Effector memory CD8-positive, alpha-beta T cell (primary cell): ENCODE measurements at regions not wholly inside any gene's neighbourhood (a gene's known extent, or its start where the extent isn't known, plus 50 kb on each side); places are given as distances from the start of the nearest gene placed in this dataset.
"Not testable (repeated sequence)": the region's sequence is repeated elsewhere in the genome, so short reads cannot be mapped to it uniquely, and the experiment has no call there.

Source experiments
- ATAC-seq: fragments of 150-1000 bp; cut with Tn5 transposase; replicated peaks from 2 replicates; pipeline ENCODE4 v1.10.0; 2021; ENCODE audit warnings: mild to moderate bottlenecking, moderate library complexity
- DNase-seq, 3 experiments: peaks; one replicate each; pipeline ENCODE4 v3.0.0; 2021
- H3K27ac Mint-ChIP-seq, 2 donors: one replicate each; pipeline ENCODE4 v1.8.0; 2022; ENCODE audit warnings: mild to moderate bottlenecking in 2 of 2, mixed read lengths in 2 of 2, moderate library complexity in 2 of 2
- H3K27me3 Mint-ChIP-seq, 2 donors: one replicate each; pipeline ENCODE4 v1.8.0; 2022; ENCODE audit warnings: mixed read lengths in 2 of 2
- H3K36me3 Mint-ChIP-seq: one replicate; pipeline ENCODE4 v1.8.0; 2022; ENCODE audit warnings: mild to moderate bottlenecking, moderate library complexity, mixed read lengths; ENCODE audit not compliant: insufficient read depth
- H3K4me1 Mint-ChIP-seq, 2 donors: one replicate each; pipeline ENCODE4 v1.8.0; 2022; ENCODE audit warnings: low read depth in 2 of 2, mixed read lengths in 2 of 2
- H3K4me3 Mint-ChIP-seq, 2 donors: one replicate each; pipeline ENCODE4 v1.8.0; 2022; ENCODE audit warnings: mild to moderate bottlenecking in 2 of 2, mixed read lengths in 2 of 2, moderate library complexity in 2 of 2
- H3K9me3 Mint-ChIP-seq, 2 donors: one replicate each; pipeline ENCODE4 v1.8.0; 2022; ENCODE audit warnings: mixed read lengths in 2 of 2

GRCh38 chrX:136975684-136976470 is 57.9 kb downstream of the GPR101 start:
- ATAC-seq = no peak
- no peak for DNase-seq
- Mint-ChIP-seq H3K9me3 (peaks cover 0 to 3% of the 10 kb centered on the region in 2 donors), H3K4me1 (no peaks in the 10 kb centered on the region), H3K27ac (no peak overlapping the region), H3K27me3 (no peaks in the 10 kb centered on the region), H3K4me3 (no peak overlapping the region), H3K36me3 (peaks cover 2% of the 10 kb centered on the region)

- Mint-ChIP-seq H3K27me3 (no peaks in the 10 kb centered on the region), H3K4me3 (no peak overlapping the region), H3K9me3 (no peaks in the 10 kb centered on the region), H3K4me1 (peaks cover 1 to 4% of the 10 kb centered on the region in 2 donors), H3K27ac (no peak overlapping the region), H3K36me3 (peaks cover 2% of the 10 kb centered on the region)
- ATAC-seq = no peak
- no peak for DNase-seq
Measured at GRCh38 chrX:136967966-136968365, 65.8 kb downstream of the GPR101 start.

GRCh38 chrX:136963973-136964372 is 69.8 kb downstream of the GPR101 start:
- no peak for ATAC-seq

GRCh38 chrX:136961594-136962135 is 72.1 kb downstream of the GPR101 start:
- Mint-ChIP-seq H3K36me3 (no peaks in the 10 kb centered on the region), H3K9me3 (no peaks in the 10 kb centered on the region), H3K4me3 (no peak overlapping the region), H3K27me3 (no peaks in the 10 kb centered on the region), H3K4me1 (peaks cover 3 to 4% of the 10 kb centered on the region in 2 donors), H3K27ac (no peak overlapping the region)
- ATAC-seq (no peak), DNase-seq (no peak)

More at GRCh38 chrX:136963973-136964372, 69.8 kb downstream of the GPR101 start:
- no peak for DNase-seq
- H3K36me3 Mint-ChIP-seq = no peaks in the 10 kb centered on the region
- H3K9me3 Mint-ChIP-seq = no peaks in the 10 kb centered on the region
- no peaks in the 10 kb centered on the region for H3K27me3 Mint-ChIP-seq
- H3K4me3 Mint-ChIP-seq = no peak overlapping the region
- H3K27ac Mint-ChIP-seq = no peak overlapping the region
- peaks cover 3 to 4% of the 10 kb centered on the region in 2 donors for H3K4me1 Mint-ChIP-seq

GRCh38 chrX:136954930-136955329 is 74.4 kb upstream of the RBMX start:
- Mint-ChIP-seq H3K27me3 (no peaks in the 10 kb centered on the region), H3K9me3 (no peaks in the 10 kb centered on the region), H3K27ac (no peak overlapping the region), H3K4me1 (peaks cover 0 to 2% of the 10 kb centered on the region in 2 donors), H3K4me3 (no peak overlapping the region), H3K36me3 (no peaks in the 10 kb centered on the region)
- peak; percentile 46 for ATAC-seq
- no peak for DNase-seq

GRCh38 chrX:136953867-136954787 is 73.6 kb upstream of the RBMX start:
- H3K4me1 Mint-ChIP-seq = peaks cover 0 to 1% of the 10 kb centered on the region in 2 donors
- peak; percentile 76 for ATAC-seq
- H3K27ac Mint-ChIP-seq = no peak overlapping the region
- H3K9me3 Mint-ChIP-seq = no peaks in the 10 kb centered on the region
- H3K4me3 Mint-ChIP-seq = no peak overlapping the region
- DNase-seq = peak; percentile 33 to 46 (median 41)
- H3K36me3 Mint-ChIP-seq = no peaks in the 10 kb centered on the region
- H3K27me3 Mint-ChIP-seq = no peaks in the 10 kb centered on the region

- no peak overlapping the region for H3K27ac Mint-ChIP-seq
- no peak for ATAC-seq
- no peaks in the 10 kb centered on the region for H3K9me3 Mint-ChIP-seq
Measured at GRCh38 chrX:136950211-136950610, 69.7 kb upstream of the RBMX start.

GRCh38 chrX:136941396-136942337 is 61.1 kb upstream of the RBMX start:
- Mint-ChIP-seq H3K9me3 (no peaks in the 10 kb centered on the region), H3K4me3 (no peak overlapping the region), H3K36me3 (no peaks in the 10 kb centered on the region), H3K27ac (no peak overlapping the region), H3K4me1 (peaks cover 0 to under 1% of the 10 kb centered on the region in 2 donors), H3K27me3 (no peaks in the 10 kb centered on the region)
- DNase-seq = no peak
- no peak for ATAC-seq

More at GRCh38 chrX:136950211-136950610, 69.7 kb upstream of the RBMX start:
- Mint-ChIP-seq H3K4me3 (no peak overlapping the region), H3K4me1 (no peaks in the 10 kb centered on the region), H3K27me3 (no peaks in the 10 kb centered on the region), H3K36me3 (no peaks in the 10 kb centered on the region)
- DNase-seq = no peak

- Mint-ChIP-seq H3K27me3 (no peaks in the 10 kb centered on the region), H3K27ac (peak overlapping the region; percentile 93), H3K36me3 (peaks cover 3% of the 10 kb centered on the region), H3K4me1 (peaks cover 12 to 15% of the 10 kb centered on the region in 2 donors), H3K9me3 (no peaks in the 10 kb centered on the region), H3K4me3 (peak overlapping the region; percentile 69 to 78)
- no peak for ATAC-seq
- DNase-seq = no peak
Measured at GRCh38 chrX:136936183-136936549, 55.6 kb upstream of the RBMX start.

- H3K36me3 Mint-ChIP-seq, H3K27me3 Mint-ChIP-seq, H3K9me3 Mint-ChIP-seq: not testable (repeated sequence)
- Mint-ChIP-seq H3K4me3 (peak overlapping the region; percentile 69 to 78), H3K4me1 (peaks cover 12 to 15% of the 10 kb centered on the region in 2 donors), H3K27ac (peak overlapping the region; percentile 93)
- peak in 1 of 3 experiments; percentile 8 for DNase-seq
- ATAC-seq = peak; percentile 69
Measured at GRCh38 chrX:136935533-136936182, 55.1 kb upstream of the RBMX start.

GRCh38 chrX:136934652-136935051 is 54.1 kb upstream of the RBMX start:
- not testable (repeated sequence) for H3K36me3 Mint-ChIP-seq, ATAC-seq, H3K9me3 Mint-ChIP-seq, H3K27me3 Mint-ChIP-seq, H3K4me3 Mint-ChIP-seq, DNase-seq
- peaks cover 12 to 15% of the 10 kb centered on the region in 2 donors for H3K4me1 Mint-ChIP-seq
- peak overlapping the region in 1 of 2 donors; percentile 93 for H3K27ac Mint-ChIP-seq

- ATAC-seq (no peak), DNase-seq (no peak)
- Mint-ChIP-seq H3K36me3 (peaks cover 3% of the 10 kb centered on the region), H3K4me3 (no peak overlapping the region), H3K27ac (peak overlapping the region; percentile 41 to 54), H3K4me1 (peaks cover 12 to 15% of the 10 kb centered on the region in 2 donors), H3K27me3 (no peaks in the 10 kb centered on the region), H3K9me3 (no peaks in the 10 kb centered on the region)
Measured at GRCh38 chrX:136933611-136934145, 53.2 kb upstream of the RBMX start.
